D341Med (cell line): ENCODE measurements at regions not wholly inside any gene's neighbourhood (a gene's known extent, or its start where the extent isn't known, plus 50 kb on each side); places are given as distances from the start of the nearest gene placed in this dataset.

Experiments used
- DNase-seq: peaks from one replicate; pipeline ENCODE4 v3.0.0; 2012; ENCODE audit warnings: low spot score

DNA sequence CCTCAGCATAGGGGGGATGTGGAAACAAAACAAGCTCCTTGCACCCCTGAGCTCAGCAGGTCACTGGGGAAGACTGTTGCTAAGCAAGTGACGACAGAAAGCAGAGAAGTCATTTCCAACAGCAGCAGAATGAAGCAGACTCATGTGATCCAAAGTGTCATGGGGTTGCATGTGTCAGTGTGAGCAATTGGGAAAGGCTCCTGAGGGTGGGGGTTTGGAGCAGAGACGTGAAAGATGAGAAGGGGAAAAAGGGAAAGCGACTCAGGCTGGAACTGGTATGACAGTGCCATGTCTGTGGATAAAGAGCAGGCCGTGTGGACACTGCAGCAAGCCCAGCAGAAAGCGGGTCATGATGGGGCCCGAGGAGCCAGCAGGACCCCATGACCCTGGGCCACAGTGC, 363.9 kb downstream of the PREX1 start:
- no peak for DNase-seq

- DNase-seq: no peak
Observed at GRCh38 chr20:48463096-48463720, 364.6 kb downstream of the PREX1 start.

DNA sequence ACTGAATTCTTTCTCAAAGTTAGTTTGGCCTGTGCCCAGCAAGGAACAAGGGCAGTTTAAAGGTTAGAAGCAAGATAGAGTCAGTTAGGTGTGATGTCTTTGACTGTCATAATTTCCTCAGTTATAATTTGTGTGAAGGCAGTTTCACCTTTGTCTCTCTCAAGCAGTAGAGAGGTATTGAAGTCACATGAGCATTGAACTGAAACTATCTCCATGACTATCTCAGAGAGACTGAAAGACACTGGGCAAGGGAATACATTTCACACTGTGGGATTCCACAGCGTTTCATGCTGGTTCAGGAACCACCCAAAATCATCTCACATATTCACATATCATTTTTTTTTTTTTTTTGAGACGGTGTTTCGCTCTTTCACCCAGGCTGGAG, 366.1 kb downstream of the PREX1 start:
- no peak for DNase-seq

- DNase-seq: no peak
Observed at GRCh38 chr20:48461091-48461734, 366.6 kb downstream of the PREX1 start.

GRCh38 chr20:48460681-48461080, 367.1 kb downstream of the PREX1 start:
- DNase-seq: no peak

DNA sequence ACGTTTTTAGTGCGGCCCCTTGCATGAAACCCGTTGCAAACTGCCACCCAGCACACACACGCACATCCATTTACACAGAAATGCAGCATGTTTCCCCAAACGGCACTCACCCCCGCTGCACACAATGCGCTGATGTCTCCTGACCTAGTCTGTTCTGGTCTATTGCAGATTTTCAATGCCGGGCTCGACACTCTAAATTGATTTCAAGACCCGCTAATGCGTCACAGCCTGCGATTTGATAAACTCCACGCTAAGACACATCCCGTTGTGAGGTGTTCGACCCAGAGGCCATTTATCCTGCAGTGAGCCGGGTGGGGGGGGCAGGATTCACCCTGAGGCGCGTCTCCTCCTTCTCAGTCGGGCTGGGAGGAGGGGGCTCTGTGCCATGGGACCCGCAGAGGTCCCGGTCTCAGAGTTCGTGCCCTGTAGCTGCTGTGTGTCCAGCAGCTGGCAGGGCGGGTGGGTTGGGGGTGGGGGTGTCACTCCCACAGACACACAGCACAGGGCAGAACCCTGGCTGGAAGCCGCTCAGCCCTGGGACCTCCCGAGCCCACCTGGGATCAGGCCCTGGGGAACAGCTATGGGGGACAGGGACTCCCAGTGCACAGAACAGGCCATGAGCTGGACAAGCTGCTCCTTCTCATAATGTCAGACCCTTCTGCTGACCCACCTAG, 367.9 kb downstream of the PREX1 start:
- no peak for DNase-seq

DNA sequence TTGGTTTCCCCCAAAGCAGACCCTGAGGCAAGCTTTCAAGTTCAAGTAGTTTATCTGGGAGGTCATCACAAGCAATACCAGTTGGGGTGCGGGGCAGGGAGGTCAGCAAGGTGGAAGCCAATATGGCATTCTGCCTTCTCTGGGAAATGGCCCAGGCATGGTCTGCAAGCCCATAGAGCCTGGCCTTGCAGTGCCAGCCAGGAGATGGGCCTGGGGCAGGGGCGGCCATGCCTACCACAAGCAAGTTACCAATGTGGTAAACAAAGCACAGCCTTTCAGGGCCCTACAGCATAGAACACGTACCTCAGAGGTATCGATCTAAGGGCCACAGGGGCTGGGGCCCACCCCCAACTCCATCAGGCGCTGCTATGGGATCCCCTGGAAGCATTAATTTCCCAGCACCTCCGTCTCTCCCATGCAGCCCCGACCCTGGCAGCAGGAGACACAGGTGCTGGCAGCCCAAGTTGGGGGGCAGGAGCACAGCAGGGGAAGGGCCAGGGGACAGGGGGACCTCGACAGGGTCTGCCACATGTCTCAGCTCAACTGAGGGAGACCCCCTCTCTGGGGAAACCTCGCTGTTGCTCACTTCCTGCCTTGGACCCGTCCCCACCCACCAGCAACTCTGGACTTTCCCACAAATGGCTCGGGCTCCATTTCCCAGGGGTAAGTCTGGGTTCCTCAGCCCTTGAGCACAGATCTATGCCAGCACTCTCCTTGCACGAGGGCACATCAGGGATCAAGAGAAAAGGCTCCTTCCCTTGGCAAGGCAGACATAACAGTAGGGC, 369.0 kb downstream of the PREX1 start:
- DNase-seq: no peak

- DNase-seq: no peak
Observed at GRCh38 chr20:48458003-48458377, 369.8 kb downstream of the PREX1 start.

- no peak for DNase-seq
Observed at GRCh38 chr20:48457193-48458002, 370.4 kb downstream of the PREX1 start.

DNA sequence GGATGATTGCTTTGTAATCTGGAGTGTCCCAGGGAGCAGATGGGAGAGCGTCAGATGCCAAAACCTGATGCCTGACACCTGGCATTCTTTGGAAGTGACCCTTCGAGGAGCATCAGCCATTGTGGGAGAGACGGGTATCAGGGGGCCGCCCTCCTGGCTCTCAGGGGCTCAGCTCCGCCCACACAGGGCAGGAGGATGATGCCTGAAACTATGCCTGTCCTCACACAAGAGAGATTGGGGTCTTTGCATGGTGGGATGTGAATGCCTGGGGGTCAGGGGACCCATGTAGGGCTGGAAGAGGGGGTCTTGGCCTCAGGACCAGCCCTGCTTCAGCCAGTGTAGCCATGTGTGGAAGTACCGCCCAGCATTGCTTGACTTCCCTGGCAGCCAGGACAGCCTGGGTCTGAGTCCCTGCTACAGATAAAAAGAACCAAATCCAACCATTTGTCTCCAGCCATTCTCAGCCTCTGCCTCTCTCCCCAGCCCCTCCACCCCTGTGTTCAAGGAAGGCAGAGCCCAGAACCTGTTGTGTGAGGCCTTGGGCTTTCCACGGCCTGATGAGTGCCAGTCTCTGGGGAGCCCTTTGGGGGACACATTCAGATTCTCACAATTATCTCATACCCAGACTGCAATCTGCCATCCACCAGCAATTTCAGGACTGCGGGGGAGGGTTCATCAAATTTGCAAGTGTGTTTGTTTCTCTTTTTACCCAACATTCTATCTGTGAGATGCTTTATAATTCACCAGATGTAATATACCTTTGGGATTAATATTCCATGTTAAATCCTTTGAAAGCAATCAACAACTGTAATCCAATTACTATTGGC, 371.2 kb downstream of the PREX1 start:
- DNase-seq: no peak

DNA sequence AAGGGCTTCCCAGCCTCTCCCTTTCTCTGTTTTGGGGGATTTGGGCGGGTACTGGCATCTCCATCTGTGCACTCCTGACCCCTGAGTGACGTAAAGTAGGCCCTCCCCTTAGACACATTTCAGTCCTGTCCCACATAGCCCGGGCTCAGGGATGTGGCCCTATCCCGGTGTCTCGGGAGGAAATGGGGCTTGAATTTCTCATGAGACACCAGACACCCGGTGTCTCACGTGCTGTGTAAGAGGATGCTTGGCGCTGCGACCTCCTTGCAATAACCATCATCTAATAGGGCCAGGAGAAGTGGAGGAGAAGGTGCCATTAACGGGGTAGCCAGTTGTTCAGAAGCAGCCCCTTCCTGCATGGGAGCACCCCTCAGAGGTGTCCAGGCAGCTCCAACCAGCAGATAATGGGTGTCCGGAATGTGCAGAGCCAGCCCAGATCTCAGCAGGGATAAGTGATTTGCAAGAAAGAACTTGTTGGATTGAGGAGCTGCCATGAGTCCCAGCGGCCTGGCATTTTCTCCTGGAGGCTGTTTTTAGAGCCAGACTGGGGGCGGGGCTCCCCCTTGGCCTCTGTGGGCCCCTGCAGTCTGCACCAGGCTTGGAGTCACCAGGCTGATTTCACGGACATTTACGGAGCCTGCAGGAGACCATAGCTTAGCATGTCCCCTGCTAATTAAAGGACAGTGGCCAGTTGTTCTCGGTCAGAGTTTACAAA, 372.0 kb downstream of the PREX1 start:
- DNase-seq: no peak

DNA sequence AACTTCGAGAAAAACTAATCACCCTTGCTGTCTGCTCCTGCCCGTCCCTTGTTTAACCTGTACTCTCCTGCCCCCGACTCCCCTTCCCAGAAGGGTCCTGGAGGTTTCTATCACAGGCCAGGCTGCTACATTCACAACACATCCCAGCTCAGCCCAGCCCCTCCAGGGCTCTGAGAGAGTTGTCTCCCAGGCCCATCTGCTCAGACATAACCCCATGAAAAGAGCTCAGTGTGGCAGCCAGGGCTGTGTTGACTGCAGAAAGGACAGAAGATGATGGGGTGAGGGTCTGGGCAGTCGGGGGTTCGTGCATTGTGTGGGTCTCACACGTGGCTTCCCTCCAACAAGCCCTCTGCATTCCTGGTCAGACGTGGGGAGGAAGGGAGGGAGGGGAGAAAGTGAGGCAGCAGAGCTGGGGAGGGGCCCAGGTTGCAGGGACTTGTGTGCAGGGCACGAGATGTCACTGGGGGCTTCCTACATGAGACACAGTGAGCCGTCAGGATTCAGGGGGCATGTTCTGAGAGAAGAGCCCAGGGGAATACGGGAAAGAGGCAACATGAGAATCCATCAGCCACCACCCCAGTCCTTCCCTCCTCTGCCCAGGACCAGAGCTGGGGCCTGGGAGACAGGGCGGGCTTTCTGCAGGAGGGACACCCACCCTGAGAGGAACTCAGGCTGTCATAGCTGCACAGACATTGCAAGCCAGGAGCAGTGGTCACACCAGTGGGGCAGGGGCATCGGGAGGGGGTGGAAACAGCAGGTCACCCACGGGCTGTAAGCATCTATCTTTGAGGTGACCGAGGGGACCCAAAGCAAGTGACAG, 372.9 kb downstream of the PREX1 start:
- DNase-seq: no peak

DNA sequence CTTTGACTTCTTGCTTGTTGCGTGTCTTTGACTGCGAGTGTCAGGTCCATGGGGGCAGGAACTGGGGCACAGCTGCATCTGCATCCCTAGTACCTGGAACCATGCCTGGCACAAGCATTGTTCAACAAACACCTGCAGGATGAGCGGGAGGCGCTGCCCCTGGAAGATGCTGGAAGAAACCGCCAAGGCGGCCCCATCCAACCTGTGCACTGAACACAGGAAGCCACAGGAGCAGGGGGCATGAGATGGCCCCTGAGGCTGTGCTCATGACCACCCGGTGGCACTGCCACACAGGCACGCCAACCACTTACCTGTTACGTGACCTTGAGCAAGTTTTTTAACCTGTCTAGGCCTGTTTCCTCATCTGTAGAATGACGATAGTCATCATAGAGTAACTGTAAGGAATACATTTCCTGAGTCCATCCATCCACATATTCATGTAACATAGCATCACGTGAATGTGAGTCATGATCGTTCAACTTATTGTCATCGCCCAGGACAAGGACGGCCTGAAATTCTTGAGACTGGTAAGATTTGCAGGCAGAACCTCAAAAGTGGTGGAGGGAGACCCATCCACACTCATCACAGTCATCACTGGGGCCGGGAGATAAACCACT, 374.2 kb downstream of the PREX1 start:
- DNase-seq: no peak

DNA sequence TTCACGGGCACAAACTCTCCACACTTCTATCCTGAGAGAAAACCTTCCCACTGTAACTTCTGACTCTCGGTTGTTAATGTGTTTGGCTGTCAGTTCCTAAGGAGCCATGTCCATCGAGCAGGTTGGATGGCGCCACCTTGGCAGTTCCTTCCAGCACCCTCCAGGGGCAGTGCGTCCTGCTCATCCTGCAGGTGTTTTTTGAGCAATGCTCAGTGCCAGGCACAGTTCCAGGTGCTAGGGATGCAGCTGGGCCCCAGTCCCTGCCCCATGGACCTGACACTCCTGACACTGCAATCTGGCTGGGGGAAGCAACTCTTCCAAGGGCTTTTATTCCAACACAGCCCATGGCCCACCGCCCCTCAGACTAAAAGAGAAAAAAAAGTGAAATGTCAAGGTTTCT, 376.4 kb downstream of the PREX1 start:
- DNase-seq: no peak

DNA sequence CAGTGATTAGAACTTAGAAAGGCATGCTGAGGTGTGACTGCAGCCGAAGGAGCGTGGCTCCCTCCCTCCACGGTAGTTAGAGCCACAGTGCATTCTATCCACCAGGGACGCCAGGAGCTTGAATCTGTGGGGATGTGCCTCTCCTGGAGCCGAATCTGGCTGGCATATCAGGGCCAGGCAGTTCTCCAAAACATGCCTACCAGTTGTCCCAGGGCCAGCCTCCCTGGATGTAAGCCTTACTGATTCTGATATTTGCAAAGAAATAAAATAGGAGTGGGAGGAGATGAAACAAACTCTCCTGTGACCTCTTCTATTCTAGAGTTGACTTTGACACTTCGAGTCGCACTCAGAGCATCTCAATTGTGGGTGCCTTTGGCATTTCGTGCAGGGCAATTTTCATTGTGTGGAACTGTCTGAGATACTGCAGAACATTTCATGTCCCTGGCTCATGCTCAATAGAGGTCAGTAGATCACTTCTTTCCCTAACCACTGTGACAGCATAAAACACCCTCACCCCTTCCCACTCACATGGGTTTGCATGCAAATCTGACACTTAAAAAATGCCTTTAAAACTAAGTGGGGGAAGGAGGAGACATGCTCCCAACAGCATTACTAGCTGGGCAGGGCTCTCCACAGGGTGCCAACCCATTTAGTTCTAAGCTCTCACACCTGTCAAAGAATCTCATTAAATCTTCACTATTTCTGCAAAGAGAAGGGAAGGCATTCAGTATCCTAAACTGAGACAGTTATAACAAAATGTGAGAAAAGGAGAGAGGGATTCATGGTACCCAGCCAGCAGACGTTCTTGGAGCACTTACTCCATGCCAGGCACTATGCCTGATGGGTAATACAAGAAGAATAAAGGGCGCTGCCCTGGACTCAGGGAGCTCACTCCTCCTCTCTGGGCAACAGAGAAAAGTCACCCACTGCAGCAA, 378.9 kb downstream of the PREX1 start:
- DNase-seq: no peak

DNA sequence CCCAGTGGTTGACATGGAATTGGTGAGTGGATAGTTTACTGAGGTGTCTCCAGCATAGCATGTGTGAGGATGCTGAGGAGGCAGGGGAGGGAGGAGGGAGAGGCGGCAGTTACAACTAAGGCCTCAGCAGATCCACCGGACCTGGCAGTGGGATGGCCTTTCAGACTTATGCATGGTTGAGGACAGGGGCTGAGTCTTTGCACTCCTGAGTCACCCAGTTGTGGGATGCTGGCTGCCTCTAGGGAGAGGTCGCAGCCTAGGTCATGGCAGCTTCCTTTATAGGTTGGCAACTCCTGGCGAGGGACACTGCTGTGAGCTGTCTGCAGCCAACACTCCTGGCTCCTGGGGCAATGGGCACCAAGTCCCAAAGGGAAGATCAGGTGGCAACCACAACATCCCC, 380.3 kb downstream of the PREX1 start:
- no peak for DNase-seq

- no peak for DNase-seq
Observed at GRCh38 chr20:48445827-48446226, 382.0 kb downstream of the PREX1 start.

DNA sequence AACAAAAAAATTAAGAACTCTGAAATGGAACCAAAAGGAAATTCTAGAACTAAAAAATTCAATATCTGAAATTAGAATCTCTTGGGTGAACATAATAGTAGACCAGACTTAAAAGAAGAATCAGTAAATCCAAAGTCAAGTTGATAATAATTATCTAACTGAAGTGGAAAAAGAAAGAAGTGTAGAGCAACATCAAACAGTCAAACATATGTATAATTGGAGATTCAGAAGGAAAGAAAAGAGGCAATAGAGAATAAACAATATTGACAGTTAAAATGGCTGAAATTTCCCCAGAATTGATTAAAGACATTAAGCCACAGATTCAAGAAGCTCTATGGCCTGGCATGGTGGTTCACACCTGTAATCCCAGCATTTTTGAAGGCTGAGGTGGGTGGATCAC, 383.6 kb downstream of the PREX1 start:
- DNase-seq: no peak
